HL-60 (cell line): ENCODE measurements at regions not wholly inside any gene's neighbourhood (a gene's known extent, or its start where the extent isn't known, plus 50 kb on each side); places are given as distances from the start of the nearest gene placed in this dataset.

ENCODE experiments used
- DNase-seq, 2 experiments: peaks; one replicate each; pipeline ENCODE4 v3.0.0-alpha.2; 2010 to 2020; ENCODE audit warnings: low read depth in 1 of 2, low spot score in 1 of 2
- H3K27ac ChIP-seq: fragments of 250-450 bp; sonication (Bioruptor Pico); replicated peaks from 2 replicates; pipeline ENCODE4 v1.5.1; 2020; ENCODE audit warnings: mild to moderate bottlenecking, moderate library complexity
- H3K27me3 ChIP-seq: fragments of 250-450 bp; sonication (Bioruptor Pico); 2 replicates; pipeline ENCODE4 v1.5.1; 2021; ENCODE audit warnings: mild to moderate bottlenecking, moderate library complexity; ENCODE audit not compliant: insufficient read depth, poor library complexity, severe bottlenecking
- H3K4me3 ChIP-seq: replicated peaks from 2 replicates; pipeline ENCODE4 v1.5.1; 2011; ENCODE audit warnings: mild to moderate bottlenecking, control low read depth, low read length; ENCODE audit not compliant: insufficient read depth
- GABPA ChIP-seq: IDR thresholded peaks from 2 replicates; pipeline ENCODE4 v1.6.1; 2012; ENCODE audit warnings: low read depth
- POLR2AphosphoS5 ChIP-seq: IDR thresholded peaks from 2 replicates; pipeline ENCODE4 v1.6.1; 2012; ENCODE audit warnings: low read depth
- SPI1 ChIP-seq: IDR thresholded peaks from 2 replicates; pipeline ENCODE4 v1.6.1; 2012; ENCODE audit warnings: low read depth, mild to moderate bottlenecking, borderline replicate concordance
- TF ChIP-seq, protein P1 (sequence below): IDR thresholded peaks from one replicate; pipeline ENCODE4 v1.5.1; 2011; ENCODE audit warnings: low read length, control low read depth, inconsistent platforms; ENCODE audit not compliant: insufficient read depth
- TF ChIP-seq, protein P2 (sequence below): IDR thresholded peaks from 2 replicates; pipeline ENCODE4 v1.6.1; 2012; ENCODE audit warnings: low read depth; ENCODE audit not compliant: insufficient replicate concordance

DNA sequence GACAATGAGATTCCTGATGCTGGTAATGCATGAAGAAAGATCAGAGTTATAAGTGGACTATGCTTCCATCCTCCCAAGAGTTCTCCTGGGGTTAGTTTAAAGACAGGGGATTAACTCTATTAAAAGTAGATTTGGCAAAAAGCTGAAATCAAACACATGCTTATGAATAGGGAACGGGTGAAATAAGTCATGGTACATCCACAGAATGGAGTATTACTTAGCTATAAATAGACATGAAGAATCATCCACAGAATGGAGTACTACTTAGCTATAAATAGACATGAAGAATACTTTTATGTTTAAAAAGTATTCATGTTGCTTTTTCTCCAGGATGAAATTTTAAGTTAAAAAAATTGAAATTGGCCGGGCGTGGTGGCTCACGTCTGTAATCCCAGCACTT lies 596.4 kb upstream of the B3GAT1 start:
- no peak overlapping the region for H3K27ac ChIP-seq
- DNase-seq, result no peak
- TF ChIP-seq, protein P1, sequence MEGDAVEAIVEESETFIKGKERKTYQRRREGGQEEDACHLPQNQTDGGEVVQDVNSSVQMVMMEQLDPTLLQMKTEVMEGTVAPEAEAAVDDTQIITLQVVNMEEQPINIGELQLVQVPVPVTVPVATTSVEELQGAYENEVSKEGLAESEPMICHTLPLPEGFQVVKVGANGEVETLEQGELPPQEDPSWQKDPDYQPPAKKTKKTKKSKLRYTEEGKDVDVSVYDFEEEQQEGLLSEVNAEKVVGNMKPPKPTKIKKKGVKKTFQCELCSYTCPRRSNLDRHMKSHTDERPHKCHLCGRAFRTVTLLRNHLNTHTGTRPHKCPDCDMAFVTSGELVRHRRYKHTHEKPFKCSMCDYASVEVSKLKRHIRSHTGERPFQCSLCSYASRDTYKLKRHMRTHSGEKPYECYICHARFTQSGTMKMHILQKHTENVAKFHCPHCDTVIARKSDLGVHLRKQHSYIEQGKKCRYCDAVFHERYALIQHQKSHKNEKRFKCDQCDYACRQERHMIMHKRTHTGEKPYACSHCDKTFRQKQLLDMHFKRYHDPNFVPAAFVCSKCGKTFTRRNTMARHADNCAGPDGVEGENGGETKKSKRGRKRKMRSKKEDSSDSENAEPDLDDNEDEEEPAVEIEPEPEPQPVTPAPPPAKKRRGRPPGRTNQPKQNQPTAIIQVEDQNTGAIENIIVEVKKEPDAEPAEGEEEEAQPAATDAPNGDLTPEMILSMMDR, result no peak
- TF ChIP-seq GABPA, result no peak
- TF ChIP-seq, protein P2, sequence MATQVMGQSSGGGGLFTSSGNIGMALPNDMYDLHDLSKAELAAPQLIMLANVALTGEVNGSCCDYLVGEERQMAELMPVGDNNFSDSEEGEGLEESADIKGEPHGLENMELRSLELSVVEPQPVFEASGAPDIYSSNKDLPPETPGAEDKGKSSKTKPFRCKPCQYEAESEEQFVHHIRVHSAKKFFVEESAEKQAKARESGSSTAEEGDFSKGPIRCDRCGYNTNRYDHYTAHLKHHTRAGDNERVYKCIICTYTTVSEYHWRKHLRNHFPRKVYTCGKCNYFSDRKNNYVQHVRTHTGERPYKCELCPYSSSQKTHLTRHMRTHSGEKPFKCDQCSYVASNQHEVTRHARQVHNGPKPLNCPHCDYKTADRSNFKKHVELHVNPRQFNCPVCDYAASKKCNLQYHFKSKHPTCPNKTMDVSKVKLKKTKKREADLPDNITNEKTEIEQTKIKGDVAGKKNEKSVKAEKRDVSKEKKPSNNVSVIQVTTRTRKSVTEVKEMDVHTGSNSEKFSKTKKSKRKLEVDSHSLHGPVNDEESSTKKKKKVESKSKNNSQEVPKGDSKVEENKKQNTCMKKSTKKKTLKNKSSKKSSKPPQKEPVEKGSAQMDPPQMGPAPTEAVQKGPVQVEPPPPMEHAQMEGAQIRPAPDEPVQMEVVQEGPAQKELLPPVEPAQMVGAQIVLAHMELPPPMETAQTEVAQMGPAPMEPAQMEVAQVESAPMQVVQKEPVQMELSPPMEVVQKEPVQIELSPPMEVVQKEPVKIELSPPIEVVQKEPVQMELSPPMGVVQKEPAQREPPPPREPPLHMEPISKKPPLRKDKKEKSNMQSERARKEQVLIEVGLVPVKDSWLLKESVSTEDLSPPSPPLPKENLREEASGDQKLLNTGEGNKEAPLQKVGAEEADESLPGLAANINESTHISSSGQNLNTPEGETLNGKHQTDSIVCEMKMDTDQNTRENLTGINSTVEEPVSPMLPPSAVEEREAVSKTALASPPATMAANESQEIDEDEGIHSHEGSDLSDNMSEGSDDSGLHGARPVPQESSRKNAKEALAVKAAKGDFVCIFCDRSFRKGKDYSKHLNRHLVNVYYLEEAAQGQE, result no peak
- no peak for TF ChIP-seq SPI1
- TF ChIP-seq POLR2AphosphoS5, result no peak
- no peaks in the 10 kb centered on the region for H3K27me3 ChIP-seq
- no peak overlapping the region for H3K4me3 ChIP-seq

DNA sequence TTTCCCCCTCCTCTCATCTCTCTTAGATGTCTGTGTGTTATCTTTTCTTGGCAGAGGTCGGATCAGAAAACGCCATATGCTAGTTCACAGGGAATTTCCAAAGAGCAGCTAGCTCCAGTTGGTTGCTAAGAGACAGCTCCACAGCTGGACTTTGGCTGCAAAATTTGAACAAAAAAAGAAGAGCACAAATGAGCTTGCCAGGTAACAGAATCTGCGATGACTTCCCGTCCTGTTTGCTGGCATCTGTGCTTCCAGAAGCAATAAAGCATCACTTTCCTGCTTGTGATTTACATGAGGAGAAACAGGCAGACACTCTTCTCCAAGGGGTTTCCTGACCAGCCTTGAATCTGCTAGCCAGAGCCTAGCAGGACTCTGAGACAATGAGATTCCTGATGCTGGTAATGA lies 596.0 kb upstream of the B3GAT1 start:
- H3K4me3 ChIP-seq, result no peak overlapping the region
- no peak for TF ChIP-seq POLR2AphosphoS5
- no peak for TF ChIP-seq SPI1
- TF ChIP-seq, protein P2, result no peak
- TF ChIP-seq, protein P1, result no peak
- no peak for TF ChIP-seq GABPA
- DNase-seq, result no peak
- H3K27ac ChIP-seq, result no peak overlapping the region
- no peaks in the 10 kb centered on the region for H3K27me3 ChIP-seq

DNA sequence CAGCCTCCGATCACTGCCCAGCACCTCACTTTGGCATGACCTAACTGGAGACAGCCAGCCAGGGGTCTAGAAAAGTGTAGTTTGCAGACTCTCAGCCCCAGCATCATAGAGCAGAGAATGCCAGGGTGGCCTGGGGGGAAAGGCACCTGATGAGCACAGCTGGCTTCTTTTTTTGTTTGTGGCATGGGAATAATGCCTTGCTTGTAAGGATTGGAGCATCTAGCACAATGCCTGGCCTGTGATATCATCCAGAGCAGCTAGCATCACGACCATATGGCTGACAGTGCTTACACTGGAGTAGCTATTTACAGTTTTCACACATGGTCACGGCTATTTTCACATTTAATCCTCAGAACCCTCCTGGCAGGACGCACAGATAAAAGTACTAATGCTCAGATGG lies 594.8 kb upstream of the B3GAT1 start:
- no peaks in the 10 kb centered on the region for H3K27me3 ChIP-seq
- no peak overlapping the region for H3K4me3 ChIP-seq
- no peak for DNase-seq
- no peak overlapping the region for H3K27ac ChIP-seq
- TF ChIP-seq GABPA (no peak), SPI1 (no peak)
- TF ChIP-seq, protein P1, result no peak

DNA sequence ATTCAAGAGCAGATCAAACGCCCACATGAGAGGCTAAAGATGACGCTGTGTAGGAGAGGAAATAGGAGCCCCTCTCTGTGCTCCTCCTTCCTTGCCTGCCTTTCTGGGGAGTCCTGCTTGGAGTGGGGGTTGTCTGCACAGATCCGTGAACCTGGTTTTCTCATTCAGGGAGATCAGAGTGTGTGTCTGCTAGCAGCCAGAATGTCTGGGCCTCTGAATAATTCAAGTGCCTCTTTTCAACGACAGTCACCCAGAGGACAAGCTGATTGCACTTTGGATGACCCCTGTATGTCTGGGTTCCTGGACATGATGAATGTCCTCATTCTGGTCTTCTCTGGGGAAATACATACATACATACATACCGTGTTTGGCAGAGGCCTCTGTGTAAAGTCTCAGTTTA lies 592.5 kb upstream of the B3GAT1 start:
- no peak overlapping the region for H3K4me3 ChIP-seq
- no peak overlapping the region for H3K27ac ChIP-seq
- DNase-seq, result no peak
- no peaks in the 10 kb centered on the region for H3K27me3 ChIP-seq
- TF ChIP-seq POLR2AphosphoS5, result no peak
- TF ChIP-seq, protein P2, result no peak
- TF ChIP-seq, protein P1, result no peak
- no peak for TF ChIP-seq SPI1
- TF ChIP-seq GABPA, result no peak
